ENCODE measurements at regions not wholly inside any gene's neighbourhood (a gene's known extent, or its start where the extent isn't known, plus 50 kb on each side); places are given as distances from the start of the nearest gene placed in this dataset.
A peak's percentile ranks its signal among the peaks of the same experiment; 100 is the strongest.

DNA sequence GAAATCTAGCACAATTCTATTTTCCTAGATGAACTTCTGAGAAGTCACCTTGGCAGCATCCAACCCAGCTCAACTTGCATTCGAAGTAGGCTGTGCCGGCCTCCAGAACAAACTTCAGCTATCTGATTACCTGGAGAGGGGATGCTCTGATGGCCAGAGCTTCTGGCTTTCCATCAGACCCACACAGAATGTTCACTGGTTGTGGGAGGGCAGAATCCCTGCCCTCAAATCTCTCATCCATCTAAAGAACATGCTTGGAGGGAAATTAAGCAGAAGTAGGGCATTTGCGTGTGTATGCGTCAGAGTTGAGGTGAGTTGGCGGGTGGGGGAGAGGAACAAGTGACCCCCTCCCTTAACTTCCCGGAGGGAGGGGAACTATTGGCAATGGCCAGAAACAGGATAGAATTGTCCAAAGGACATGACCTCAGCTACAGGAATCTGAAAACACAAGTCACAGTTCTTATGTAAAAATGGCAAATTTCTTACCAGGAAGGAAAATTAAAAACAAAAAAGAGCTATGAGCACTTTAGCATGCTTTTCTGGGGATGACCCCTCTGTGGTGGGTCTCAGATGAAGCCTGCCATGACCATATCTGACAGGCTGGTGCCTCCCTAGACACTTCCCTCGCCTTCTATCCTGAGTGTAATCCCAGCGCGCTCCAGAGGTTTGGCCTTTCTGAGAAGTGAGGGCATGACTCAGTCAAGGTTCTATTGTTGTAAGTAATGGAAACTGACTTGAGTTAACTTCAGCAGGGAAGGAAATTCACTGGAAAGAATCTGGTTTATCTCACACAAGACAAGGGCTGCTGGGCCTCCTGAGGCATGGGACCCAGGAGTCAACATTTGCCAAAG lies 278.8 kb downstream of the RPS24 start:
- Histone ChIP-seq H3K27me3 (ENCODE audit: insufficient read depth) (no peaks in the 10 kb centered on the region), H4K20me1 (ENCODE audit: insufficient read depth) (no peaks in the 10 kb centered on the region), H3K4me2 (0 out of 2 replicates have a peak overlapping the region, but pooled peaks have one; percentile 7), H2AFZ (ENCODE audit: low read depth) (no peak overlapping the region), H3K4me1 (ENCODE audit: control insufficient read depth in 1 of 2, insufficient read depth in 2 of 2, low read depth in 1 of 2, low read length in 1 of 2) (peaks cover 7 to 25% of the 10 kb centered on the region in 2 experiments; a peak in 3 of 4 replicates), H3K79me2 (ENCODE audit: insufficient read depth) (no peaks in the 10 kb centered on the region), H3F3A (replicated peaks; ENCODE audit: insufficient read depth) (peaks cover 11% of the 10 kb centered on the region), H3K27ac (ENCODE audit: low read depth in 2 of 2, low read length in 1 of 2) (peak overlapping the region; percentile 73 to 81; a peak in 3 of 4 replicates), H3K9ac (no peak overlapping the region), H3K4me3 (ENCODE audit: low read depth in 2 of 2, low read length in 1 of 2) (no peak overlapping the region), H3K9me3 (no peaks in the 10 kb centered on the region), H3K36me3 (replicated peaks in 1 of 2; ENCODE audit: control insufficient read depth in 1 of 2, insufficient read depth in 2 of 2, low read length in 1 of 2) (no peaks in the 10 kb centered on the region), H3K9me2 (no peaks in the 10 kb centered on the region)
- POLR2A ChIA-PET = no interaction called here
- WGBS (ENCODE audit: low lambda C conversion rate) = 73% methylated on average over 9 of the region's 9 CpGs
- no peak for DNase-seq
- CTCF ChIA-PET = interaction anchor here (1.0 to 1.9 kb wide), 5 partner anchors 8 to 883 kb away, joined by 3 to 7 read pairs (median 5); no protein-coding TSS in a partner anchor
- no peak for TF ChIP-seq SMC3 (IDR thresholded peaks at IDR 0.05; ENCODE audit: low read depth, low read length)
- TF ChIP-seq ZBTB33 (IDR thresholded peaks at IDR 0.05; ENCODE audit: borderline replicate concordance, low read depth) = 0 out of 2 replicates have a peak, but pooled peaks have one; percentile 20
- TF ChIP-seq ELF1 (IDR thresholded peaks at IDR 0.05) = no peak
- peak; percentile 67; the same call in 1 of the 2 replicates for TF ChIP-seq NFIC (IDR thresholded peaks at IDR 0.05; ENCODE audit: borderline replicate concordance)
- no peak for TF ChIP-seq IRF3 (IDR thresholded peaks at IDR 0.05; ENCODE audit: low read depth, low read length)
- TF ChIP-seq SIN3A (IDR thresholded peaks at IDR 0.05; ENCODE audit: borderline replicate concordance, low read depth, low read length) = no peak
- no peak for TF ChIP-seq FOXM1 (IDR thresholded peaks at IDR 0.05; ENCODE audit: low read depth)
- no peak for TF ChIP-seq RCOR1 (IDR thresholded peaks at IDR 0.05; ENCODE audit: low read length)
- TF ChIP-seq FOSL2 (IDR thresholded peaks at IDR 0.05; ENCODE audit: borderline replicate concordance, low read depth) = peak; percentile 46; the same call in 1 of the 2 replicates
- TF ChIP-seq GABPA (IDR thresholded peaks at IDR 0.05; ENCODE audit: low read depth) = no peak
- TF ChIP-seq MXI1 (IDR thresholded peaks at IDR 0.05; ENCODE audit: low read depth, low read length) = no peak
- TF ChIP-seq RXRA (IDR thresholded peaks at IDR 0.05; ENCODE audit: borderline replicate concordance, low read depth) = peak; percentile 64; the same call in 1 of the 2 replicates
- TF ChIP-seq JUND (IDR thresholded peaks at IDR 0.05) = peak; percentile 74
- TF ChIP-seq TCF12 (IDR thresholded peaks at IDR 0.05) = peak; percentile 98
- TF ChIP-seq YY1 (IDR thresholded peaks at IDR 0.05; ENCODE audit: low read depth) = no peak
- peak; percentile 59 for TF ChIP-seq MAX (IDR thresholded peaks at IDR 0.05; ENCODE audit: low read depth)
- TF ChIP-seq NRF1 (IDR thresholded peaks at IDR 0.05; ENCODE audit: low read depth, low read length) = no peak
- no peak; the same call in 1 of the 2 replicates for TF ChIP-seq RAD21 (IDR thresholded peaks at IDR 0.05; ENCODE audit: low read length)
- no peak for TF ChIP-seq MEF2A (IDR thresholded peaks at IDR 0.05; ENCODE audit: borderline replicate concordance, low read depth)
- TF ChIP-seq, protein P1, sequence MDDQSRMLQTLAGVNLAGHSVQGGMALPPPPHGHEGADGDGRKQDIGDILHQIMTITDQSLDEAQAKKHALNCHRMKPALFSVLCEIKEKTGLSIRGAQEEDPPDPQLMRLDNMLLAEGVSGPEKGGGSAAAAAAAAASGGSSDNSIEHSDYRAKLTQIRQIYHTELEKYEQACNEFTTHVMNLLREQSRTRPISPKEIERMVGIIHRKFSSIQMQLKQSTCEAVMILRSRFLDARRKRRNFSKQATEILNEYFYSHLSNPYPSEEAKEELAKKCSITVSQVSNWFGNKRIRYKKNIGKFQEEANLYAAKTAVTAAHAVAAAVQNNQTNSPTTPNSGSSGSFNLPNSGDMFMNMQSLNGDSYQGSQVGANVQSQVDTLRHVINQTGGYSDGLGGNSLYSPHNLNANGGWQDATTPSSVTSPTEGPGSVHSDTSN (IDR thresholded peaks at IDR 0.05) = peak; percentile 94
- no peak for TF ChIP-seq RFX5 (IDR thresholded peaks at IDR 0.05; ENCODE audit: low read length)
- TF ChIP-seq USF1 (IDR thresholded peaks at IDR 0.05; ENCODE audit: borderline replicate concordance, low read depth) = no peak
- no peak for TF ChIP-seq CTCF (IDR thresholded peaks at IDR 0.05)
- TF ChIP-seq TEAD4 (IDR thresholded peaks at IDR 0.05; ENCODE audit: borderline replicate concordance, insufficient read depth) = peak; percentile 60; the same call in 1 of the 2 replicates
- no peak for TF ChIP-seq TAF1 (IDR thresholded peaks at IDR 0.05; ENCODE audit: borderline replicate concordance, low read depth, low read length)
- TF ChIP-seq EP300 (IDR thresholded peaks at IDR 0.05; ENCODE audit: borderline replicate concordance in 1 of 2, low read depth in 1 of 2, low read length in 1 of 2) = peak; percentile 62 to 71; a peak in 3 of 4 replicates
- no peak for TF ChIP-seq FOXJ3 (CRISPR knock-in tag; IDR thresholded peaks at IDR 0.05)
